ENCODE measurements at regions not wholly inside any gene's neighbourhood (a gene's known extent, or its start where the extent isn't known, plus 50 kb on each side); places are given as distances from the start of the nearest gene placed in this dataset.

DNA sequence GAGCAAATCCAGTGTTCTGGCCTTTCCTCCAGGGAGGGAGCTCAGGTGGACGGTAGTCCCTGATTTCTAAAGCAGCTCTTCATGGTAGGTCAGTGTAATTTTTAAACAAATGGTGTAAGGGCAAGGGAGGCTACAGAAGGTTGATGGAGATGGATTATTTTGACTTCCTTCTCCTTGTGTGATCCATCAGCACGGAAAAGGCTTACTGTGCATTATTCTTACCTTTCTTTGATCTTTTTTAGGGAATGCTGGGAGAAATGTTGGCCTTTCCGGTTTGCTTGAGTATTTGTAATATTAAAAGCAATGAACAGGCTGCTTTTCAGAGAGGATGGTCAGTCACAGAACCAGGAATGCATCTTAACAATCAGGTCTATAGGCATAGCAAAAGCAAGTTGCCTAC, 487.0 kb upstream of the BTBD3 start:
- H3K27ac ChIP-seq (ENCODE audit: low read length): peak overlapping the region; percentile 28
- H4K20me1 ChIP-seq (ENCODE audit: insufficient read depth): no peaks in the 10 kb centered on the region
- H3F3A ChIP-seq (ENCODE audit: insufficient read depth, low read length, poor library complexity, severe bottlenecking): no peaks in the 10 kb centered on the region
- H3K9me2 ChIP-seq (ENCODE audit: insufficient read depth, low read length): no peaks in the 10 kb centered on the region
- no peak overlapping the region for H3K4me3 ChIP-seq (ENCODE audit: low read length)
- H3K4me2 ChIP-seq (ENCODE audit: low read length): no peak overlapping the region
- H3K36me3 ChIP-seq (ENCODE audit: insufficient read depth, low read length): no peaks in the 10 kb centered on the region
- no peaks in the 10 kb centered on the region for H3K27me3 ChIP-seq (ENCODE audit: insufficient read depth, low read depth, low read length)
- H3K9ac ChIP-seq (ENCODE audit: low read length): no peak overlapping the region
- H2AFZ ChIP-seq (ENCODE audit: low read depth, low read length): no peak overlapping the region
- no peaks in the 10 kb centered on the region for H3K9me3 ChIP-seq (ENCODE audit: low read length)
- H3K79me2 ChIP-seq (replicated peaks; ENCODE audit: insufficient read depth, low read length): no peaks in the 10 kb centered on the region
- TF ChIP-seq, protein P1, sequence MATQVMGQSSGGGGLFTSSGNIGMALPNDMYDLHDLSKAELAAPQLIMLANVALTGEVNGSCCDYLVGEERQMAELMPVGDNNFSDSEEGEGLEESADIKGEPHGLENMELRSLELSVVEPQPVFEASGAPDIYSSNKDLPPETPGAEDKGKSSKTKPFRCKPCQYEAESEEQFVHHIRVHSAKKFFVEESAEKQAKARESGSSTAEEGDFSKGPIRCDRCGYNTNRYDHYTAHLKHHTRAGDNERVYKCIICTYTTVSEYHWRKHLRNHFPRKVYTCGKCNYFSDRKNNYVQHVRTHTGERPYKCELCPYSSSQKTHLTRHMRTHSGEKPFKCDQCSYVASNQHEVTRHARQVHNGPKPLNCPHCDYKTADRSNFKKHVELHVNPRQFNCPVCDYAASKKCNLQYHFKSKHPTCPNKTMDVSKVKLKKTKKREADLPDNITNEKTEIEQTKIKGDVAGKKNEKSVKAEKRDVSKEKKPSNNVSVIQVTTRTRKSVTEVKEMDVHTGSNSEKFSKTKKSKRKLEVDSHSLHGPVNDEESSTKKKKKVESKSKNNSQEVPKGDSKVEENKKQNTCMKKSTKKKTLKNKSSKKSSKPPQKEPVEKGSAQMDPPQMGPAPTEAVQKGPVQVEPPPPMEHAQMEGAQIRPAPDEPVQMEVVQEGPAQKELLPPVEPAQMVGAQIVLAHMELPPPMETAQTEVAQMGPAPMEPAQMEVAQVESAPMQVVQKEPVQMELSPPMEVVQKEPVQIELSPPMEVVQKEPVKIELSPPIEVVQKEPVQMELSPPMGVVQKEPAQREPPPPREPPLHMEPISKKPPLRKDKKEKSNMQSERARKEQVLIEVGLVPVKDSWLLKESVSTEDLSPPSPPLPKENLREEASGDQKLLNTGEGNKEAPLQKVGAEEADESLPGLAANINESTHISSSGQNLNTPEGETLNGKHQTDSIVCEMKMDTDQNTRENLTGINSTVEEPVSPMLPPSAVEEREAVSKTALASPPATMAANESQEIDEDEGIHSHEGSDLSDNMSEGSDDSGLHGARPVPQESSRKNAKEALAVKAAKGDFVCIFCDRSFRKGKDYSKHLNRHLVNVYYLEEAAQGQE (IDR thresholded peaks at IDR 0.05; ENCODE audit: borderline replicate concordance): no peak
- no peak for TF ChIP-seq POLR2AphosphoS5 (IDR thresholded peaks at IDR 0.05)
- TF ChIP-seq MXI1 (conservative IDR thresholded peaks at IDR 0.05; ENCODE audit: poor library complexity, severe bottlenecking): no peak
- no peak for TF ChIP-seq EP300 (conservative IDR thresholded peaks at IDR 0.05; ENCODE audit: poor library complexity, severe bottlenecking)
- no peak for TF ChIP-seq EZH2 (IDR thresholded peaks at IDR 0.05; ENCODE audit: borderline replicate concordance, insufficient read depth, low read length, poor library complexity, severe bottlenecking)
- no peak for TF ChIP-seq TAF1 (IDR thresholded peaks at IDR 0.05; ENCODE audit: low read depth)
- TF ChIP-seq CTCF (IDR thresholded peaks at IDR 0.05; ENCODE audit: poor library complexity, severe bottlenecking): no peak

GRCh38 chr20:11431621-11432020, 486.1 kb upstream of the BTBD3 start:
- no peaks in the 10 kb centered on the region for H3K9me3 ChIP-seq (ENCODE audit: low read length)
- no peak overlapping the region for H2AFZ ChIP-seq (ENCODE audit: low read depth, low read length)
- TF ChIP-seq EZH2 (IDR thresholded peaks at IDR 0.05; ENCODE audit: borderline replicate concordance, insufficient read depth, low read length, poor library complexity, severe bottlenecking) (no peak), EP300 (conservative IDR thresholded peaks at IDR 0.05; ENCODE audit: poor library complexity, severe bottlenecking) (no peak), MXI1 (conservative IDR thresholded peaks at IDR 0.05; ENCODE audit: poor library complexity, severe bottlenecking) (no peak), TAF1 (IDR thresholded peaks at IDR 0.05; ENCODE audit: low read depth) (no peak), RAD21 (conservative IDR thresholded peaks at IDR 0.05) (no peak), SMC3 (conservative IDR thresholded peaks at IDR 0.05; ENCODE audit: poor library complexity) (no peak), POLR2AphosphoS5 (IDR thresholded peaks at IDR 0.05) (no peak)
- no peak overlapping the region for H3K4me3 ChIP-seq (ENCODE audit: low read length)
- no peak overlapping the region for H3K27ac ChIP-seq (ENCODE audit: low read length)
- H3K79me2 ChIP-seq (replicated peaks; ENCODE audit: insufficient read depth, low read length): no peaks in the 10 kb centered on the region
- no peak overlapping the region for H3K9ac ChIP-seq (ENCODE audit: low read length)
- no peak overlapping the region for H3K4me2 ChIP-seq (ENCODE audit: low read length)
- H3K36me3 ChIP-seq (ENCODE audit: insufficient read depth, low read length): no peaks in the 10 kb centered on the region
- H4K20me1 ChIP-seq (ENCODE audit: insufficient read depth): no peaks in the 10 kb centered on the region
- no peaks in the 10 kb centered on the region for H3K27me3 ChIP-seq (ENCODE audit: insufficient read depth, low read depth, low read length)
- H3K9me2 ChIP-seq (ENCODE audit: insufficient read depth, low read length): no peaks in the 10 kb centered on the region
- no peaks in the 10 kb centered on the region for H3F3A ChIP-seq (ENCODE audit: insufficient read depth, low read length, poor library complexity, severe bottlenecking)

All from neural cell (in vitro differentiated cells).